ENCODE measurements at regions not wholly inside any gene's neighbourhood (a gene's known extent, or its start where the extent isn't known, plus 50 kb on each side); places are given as distances from the start of the nearest gene placed in this dataset.

- no peak for DNase-seq
These were observed 87.7 kb upstream of the PRKCQ start for GRCh38 chr10:6667679-6668270.

- no peak for DNase-seq
These were observed 87.1 kb upstream of the PRKCQ start for GRCh38 chr10:6667150-6667549.

- no peak for DNase-seq
These were observed 85.8 kb upstream of the PRKCQ start for GRCh38 chr10:6665847-6666246.

GRCh38 chr10:6660460-6660859, 80.4 kb upstream of the PRKCQ start:
- no peak for DNase-seq

- DNase-seq = peak; percentile 4
These were observed 79.4 kb upstream of the PRKCQ start for GRCh38 chr10:6659451-6659850.

GRCh38 chr10:6657669-6658068, 77.6 kb upstream of the PRKCQ start:
- DNase-seq = no peak

- DNase-seq = no peak
These were observed 77.1 kb upstream of the PRKCQ start for GRCh38 chr10:6657196-6657595.

GRCh38 chr10:6654571-6654970, 74.5 kb upstream of the PRKCQ start:
- no peak for DNase-seq

GRCh38 chr10:6650586-6650985, 70.5 kb upstream of the PRKCQ start:
- DNase-seq = no peak

- DNase-seq = no peak
These were observed 69.8 kb upstream of the PRKCQ start for GRCh38 chr10:6649903-6650302.

- DNase-seq = no peak
These were observed 69.0 kb upstream of the PRKCQ start for GRCh38 chr10:6648894-6649720.

GRCh38 chr10:6647811-6648526, 67.9 kb upstream of the PRKCQ start:
- DNase-seq = no peak

GRCh38 chr10:6643962-6644361, 63.9 kb upstream of the PRKCQ start:
- DNase-seq = no peak

- DNase-seq = no peak
These were observed 62.8 kb upstream of the PRKCQ start for GRCh38 chr10:6642876-6643275.

GRCh38 chr10:6640433-6641040, 60.5 kb upstream of the PRKCQ start:
- no peak for DNase-seq

GRCh38 chr10:6637053-6637452, 57.0 kb upstream of the PRKCQ start:
- no peak for DNase-seq

- no peak for DNase-seq
These were observed 55.7 kb upstream of the PRKCQ start for GRCh38 chr10:6635784-6636183.

Data from NCI-H226 (cell line).